OCI-LY3 (cell line): ENCODE measurements at regions not wholly inside any gene's neighbourhood (a gene's known extent, or its start where the extent isn't known, plus 50 kb on each side); places are given as distances from the start of the nearest gene placed in this dataset.

ENCODE experiments used
- H2AFZ ChIP-seq: fragments of 200-600, 300-600 bp; shearing (Covaris generic); 2 replicates; pipeline ENCODE4 v1.6.0; 2014; ENCODE audit warnings: antibody characterized with exemption, low read depth, low read length
- H3K27ac ChIP-seq: fragments of 200-600, 300-600 bp; sonication (generic); 2 replicates; pipeline ENCODE4 v1.5.1; 2014; ENCODE audit warnings: mild to moderate bottlenecking, low read length, moderate library complexity, mixed read lengths
- H3K27me3 ChIP-seq: fragments of 200-600, 300-600 bp; sonication (generic); 2 replicates; pipeline ENCODE4 v1.6.1; 2014; ENCODE audit warnings: low read depth, low read length, mixed read lengths
- H3K36me3 ChIP-seq: fragments of 200-600, 300-600 bp; sonication (generic); replicated peaks from 2 replicates; pipeline ENCODE3; 2014; ENCODE audit warnings: low read depth, low read length, mixed read lengths
- H3K4me1 ChIP-seq: fragments of 300-600, 200-600 bp; sonication (generic); 2 replicates; pipeline ENCODE4 v1.6.1; 2014; ENCODE audit warnings: low read length, mixed read lengths
- H3K4me2 ChIP-seq: fragments of 200-600, 300-600 bp; sonication (generic); 2 replicates; pipeline ENCODE4 v1.6.1; 2014; ENCODE audit warnings: low read length, mixed read lengths
- H3K4me3 ChIP-seq: fragments of 300-600, 200-600 bp; sonication (generic); 2 replicates; pipeline ENCODE4 v1.5.1; 2014; ENCODE audit warnings: antibody characterized with exemption, mild to moderate bottlenecking, low read length, moderate library complexity
- H3K79me2 ChIP-seq: fragments of 300-600, 200-600 bp; shearing (Covaris generic); 2 replicates; pipeline ENCODE4 v1.6.1; 2014; ENCODE audit warnings: mild to moderate bottlenecking, low read length, mixed read lengths
- H3K9ac ChIP-seq: fragments of 300-600, 200-600 bp; shearing (Covaris generic); 2 replicates; pipeline ENCODE4 v1.6.0; 2014; ENCODE audit warnings: mild to moderate bottlenecking, low read length, moderate library complexity
- H3K9me3 ChIP-seq: fragments of 200-600, 300-600 bp; shearing (Covaris generic); 2 replicates; pipeline ENCODE4 v1.6.1; 2014; ENCODE audit warnings: low read length, mixed read lengths; ENCODE audit not compliant: insufficient read depth
- H4K20me1 ChIP-seq: fragments of 200-600, 300-600 bp; sonication (generic); 2 replicates; pipeline ENCODE4 v1.6.1; 2016; ENCODE audit warnings: low read length, mixed read lengths; ENCODE audit not compliant: insufficient read depth
- EZH2phosphoT487 ChIP-seq: fragments of 200-600 bp; shearing (Covaris generic); IDR thresholded peaks from 2 replicates; pipeline ENCODE4 v1.6.1; 2018; ENCODE audit warnings: antibody characterized with exemption, mixed run types, low read depth
- TF ChIP-seq, protein P1 (sequence below): fragments of 200-600, 300-600 bp; sonication (generic); IDR thresholded peaks from 2 replicates; pipeline ENCODE4 v1.5.1; 2014; ENCODE audit warnings: antibody characterized with exemption, low read length, low read depth

DNA sequence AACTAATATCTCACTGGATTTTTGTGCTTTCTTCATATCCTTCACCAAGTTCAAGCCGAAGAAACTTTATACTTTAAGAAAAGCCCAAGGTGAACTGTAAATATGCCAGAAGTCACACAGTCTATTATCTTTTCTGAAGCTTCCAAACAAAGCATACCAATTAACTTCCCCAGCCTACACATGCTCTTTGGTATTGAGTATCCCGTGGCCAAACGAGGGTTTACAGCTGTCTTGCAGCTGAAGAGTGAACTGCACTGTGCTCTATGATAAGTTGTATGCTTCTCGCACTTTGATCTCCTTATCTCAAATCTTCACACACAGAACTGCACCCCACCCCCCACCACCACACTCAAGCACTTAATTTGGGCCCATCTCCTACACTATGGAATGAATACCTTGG is 215.6 kb upstream of the VEPH1 start:
- H3K27ac ChIP-seq: no peak overlapping the region
- H3K79me2 ChIP-seq: no peaks in the 10 kb centered on the region
- H3K36me3 ChIP-seq: no peaks in the 10 kb centered on the region
- H3K4me2 ChIP-seq: no peak overlapping the region
- no peaks in the 10 kb centered on the region for H3K4me1 ChIP-seq
- no peak overlapping the region for H3K9ac ChIP-seq
- H3K9me3 ChIP-seq: no peaks in the 10 kb centered on the region
- no peaks in the 10 kb centered on the region for H3K27me3 ChIP-seq
- no peak overlapping the region for H2AFZ ChIP-seq
- no peak for TF ChIP-seq EZH2phosphoT487
- TF ChIP-seq, protein P1, sequence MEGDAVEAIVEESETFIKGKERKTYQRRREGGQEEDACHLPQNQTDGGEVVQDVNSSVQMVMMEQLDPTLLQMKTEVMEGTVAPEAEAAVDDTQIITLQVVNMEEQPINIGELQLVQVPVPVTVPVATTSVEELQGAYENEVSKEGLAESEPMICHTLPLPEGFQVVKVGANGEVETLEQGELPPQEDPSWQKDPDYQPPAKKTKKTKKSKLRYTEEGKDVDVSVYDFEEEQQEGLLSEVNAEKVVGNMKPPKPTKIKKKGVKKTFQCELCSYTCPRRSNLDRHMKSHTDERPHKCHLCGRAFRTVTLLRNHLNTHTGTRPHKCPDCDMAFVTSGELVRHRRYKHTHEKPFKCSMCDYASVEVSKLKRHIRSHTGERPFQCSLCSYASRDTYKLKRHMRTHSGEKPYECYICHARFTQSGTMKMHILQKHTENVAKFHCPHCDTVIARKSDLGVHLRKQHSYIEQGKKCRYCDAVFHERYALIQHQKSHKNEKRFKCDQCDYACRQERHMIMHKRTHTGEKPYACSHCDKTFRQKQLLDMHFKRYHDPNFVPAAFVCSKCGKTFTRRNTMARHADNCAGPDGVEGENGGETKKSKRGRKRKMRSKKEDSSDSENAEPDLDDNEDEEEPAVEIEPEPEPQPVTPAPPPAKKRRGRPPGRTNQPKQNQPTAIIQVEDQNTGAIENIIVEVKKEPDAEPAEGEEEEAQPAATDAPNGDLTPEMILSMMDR: no peak
- H4K20me1 ChIP-seq: no peaks in the 10 kb centered on the region
- no peak overlapping the region for H3K4me3 ChIP-seq

DNA sequence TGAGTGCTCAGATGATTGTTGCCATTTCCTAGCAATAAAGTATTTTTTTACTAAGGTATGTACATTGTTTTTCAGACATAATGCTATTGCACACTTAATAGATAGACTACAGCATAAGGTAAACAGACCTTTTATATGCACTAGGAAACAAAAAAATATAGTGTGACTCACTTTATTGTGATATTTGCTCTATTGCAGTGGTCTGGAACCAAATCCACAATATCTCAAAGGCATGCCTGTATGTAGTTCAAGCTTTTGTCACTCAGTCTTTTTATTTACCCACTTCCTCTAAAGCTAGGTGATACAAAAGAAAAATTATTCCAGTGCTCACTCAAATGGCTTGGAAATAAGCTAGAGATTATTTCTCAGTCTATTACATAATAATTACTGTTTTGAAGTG is 209.9 kb upstream of the VEPH1 start:
- H3K9me3 ChIP-seq: 0 out of 2 replicates have a peak, but pooled peaks cover 3% of the 10 kb centered on the region
- no peak overlapping the region for H3K4me3 ChIP-seq
- no peaks in the 10 kb centered on the region for H3K4me1 ChIP-seq
- no peak overlapping the region for H3K27ac ChIP-seq
- H3K9ac ChIP-seq: no peak overlapping the region
- TF ChIP-seq EZH2phosphoT487: no peak
- TF ChIP-seq, protein P1: no peak
- H3K36me3 ChIP-seq: no peaks in the 10 kb centered on the region
- H3K79me2 ChIP-seq: no peaks in the 10 kb centered on the region
- no peak overlapping the region for H3K4me2 ChIP-seq
- no peak overlapping the region for H2AFZ ChIP-seq
- no peaks in the 10 kb centered on the region for H3K27me3 ChIP-seq
- no peaks in the 10 kb centered on the region for H4K20me1 ChIP-seq

DNA sequence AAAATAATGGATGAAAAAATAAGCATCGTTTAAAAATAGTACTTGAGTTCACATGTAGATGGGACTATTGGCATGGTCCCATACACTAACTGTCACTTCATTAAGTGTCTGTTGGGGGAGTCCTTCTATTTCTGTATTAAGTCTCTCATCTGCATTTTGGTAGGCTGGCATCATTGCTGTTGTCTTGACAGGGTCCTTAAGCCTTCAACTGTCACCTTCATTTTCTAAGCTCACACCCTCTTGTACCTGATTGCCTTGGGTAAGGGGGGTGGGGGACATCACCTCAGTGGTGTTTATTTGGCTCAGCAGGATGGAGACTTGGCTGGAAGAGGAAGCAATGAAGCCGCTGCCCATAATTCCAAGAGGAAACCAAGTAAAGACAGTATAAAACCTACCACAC is 202.0 kb upstream of the VEPH1 start:
- no peaks in the 10 kb centered on the region for H3K27me3 ChIP-seq
- H3K9ac ChIP-seq: no peak overlapping the region
- H3K79me2 ChIP-seq: no peaks in the 10 kb centered on the region
- H2AFZ ChIP-seq: no peak overlapping the region
- TF ChIP-seq, protein P1: no peak
- TF ChIP-seq EZH2phosphoT487: no peak
- H3K4me1 ChIP-seq: no peaks in the 10 kb centered on the region
- H3K36me3 ChIP-seq: no peaks in the 10 kb centered on the region
- no peak overlapping the region for H3K4me2 ChIP-seq
- no peak overlapping the region for H3K27ac ChIP-seq
- no peaks in the 10 kb centered on the region for H4K20me1 ChIP-seq
- no peak overlapping the region for H3K4me3 ChIP-seq
- H3K9me3 ChIP-seq: no peaks in the 10 kb centered on the region

- Histone ChIP-seq H3K79me2 (no peaks in the 10 kb centered on the region), H4K20me1 (no peaks in the 10 kb centered on the region), H3K9me3 (no peaks in the 10 kb centered on the region), H3K27me3 (no peaks in the 10 kb centered on the region), H3K4me3 (no peak overlapping the region), H3K27ac (no peak overlapping the region), H3K36me3 (no peaks in the 10 kb centered on the region), H3K4me2 (no peak overlapping the region), H3K4me1 (no peaks in the 10 kb centered on the region), H3K9ac (no peak overlapping the region), H2AFZ (no peak overlapping the region)
- no peak for TF ChIP-seq EZH2phosphoT487
- TF ChIP-seq, protein P1: peak; percentile 20; the same call in 1 of the 2 replicates
Measured at GRCh38 chr3:157700405-157700804, 197.2 kb upstream of the VEPH1 start.
